Endothelial cell (in vitro differentiated cells): ENCODE measurements at regions not wholly inside any gene's neighbourhood (a gene's known extent, or its start where the extent isn't known, plus 50 kb on each side); places are given as distances from the start of the nearest gene placed in this dataset.

Experiments used
- DNase-seq: peaks from one replicate; pipeline ENCODE4 v3.0.0; 2021; ENCODE audit warnings: low spot score
- H3K27ac Mint-ChIP-seq: one replicate; pipeline ENCODE4 v1.8.0; 2021; ENCODE audit warnings: mixed read lengths, inconsistent platforms; ENCODE audit not compliant: unreplicated experiment
- H3K27me3 Mint-ChIP-seq: one replicate; pipeline ENCODE4 v1.8.0; 2021; ENCODE audit warnings: mild to moderate bottlenecking, moderate library complexity, mixed read lengths, inconsistent platforms; ENCODE audit not compliant: unreplicated experiment
- H3K36me3 Mint-ChIP-seq: one replicate; pipeline ENCODE4 v1.8.0; 2021; ENCODE audit warnings: mild to moderate bottlenecking, low read depth, mixed read lengths, inconsistent platforms; ENCODE audit not compliant: unreplicated experiment
- H3K4me1 Mint-ChIP-seq: one replicate; pipeline ENCODE4 v1.8.0; 2021; ENCODE audit warnings: mild to moderate bottlenecking, mixed read lengths, inconsistent platforms; ENCODE audit not compliant: unreplicated experiment
- H3K4me3 Mint-ChIP-seq: one replicate; pipeline ENCODE4 v1.8.0; 2021; ENCODE audit warnings: mild to moderate bottlenecking, mixed read lengths, inconsistent platforms; ENCODE audit not compliant: unreplicated experiment
- H3K9me3 Mint-ChIP-seq: one replicate; pipeline ENCODE4 v1.8.0; 2021; ENCODE audit warnings: mixed read lengths, inconsistent platforms; ENCODE audit not compliant: unreplicated experiment
- CTCF ChIP-seq: fragments of 200-600 bp; sonication (generic); IDR thresholded peaks from one replicate; pipeline ENCODE4 v1.5.0; 2021; ENCODE audit warnings: antibody characterized with exemption; ENCODE audit not compliant: unreplicated experiment

- Mint-ChIP-seq H3K4me3 (no peak overlapping the region), H3K27me3 (peaks cover 2% of the 10 kb centered on the region), H3K36me3 (no peaks in the 10 kb centered on the region), H3K27ac (no peak overlapping the region), H3K4me1 (peaks cover 6% of the 10 kb centered on the region), H3K9me3 (no peaks in the 10 kb centered on the region)
- no peak for TF ChIP-seq CTCF
- no peak for DNase-seq
Observed at GRCh38 chr11:10379871-10380568, 75.0 kb upstream of the AMPD3 start.

GRCh38 chr11:10380921-10381320, 74.1 kb upstream of the AMPD3 start:
- no peak overlapping the region for H3K27ac Mint-ChIP-seq

GRCh38 chr11:10381736-10382135, 73.3 kb upstream of the AMPD3 start:
- H3K36me3 Mint-ChIP-seq = no peaks in the 10 kb centered on the region
- no peaks in the 10 kb centered on the region for H3K9me3 Mint-ChIP-seq
- no peaks in the 10 kb centered on the region for H3K27me3 Mint-ChIP-seq
- peaks cover 6% of the 10 kb centered on the region for H3K4me1 Mint-ChIP-seq
- no peak overlapping the region for H3K27ac Mint-ChIP-seq
- no peak for TF ChIP-seq CTCF
- DNase-seq = no peak
- no peak overlapping the region for H3K4me3 Mint-ChIP-seq

More at GRCh38 chr11:10380921-10381320, 74.1 kb upstream of the AMPD3 start:
- Mint-ChIP-seq H3K9me3 (no peaks in the 10 kb centered on the region), H3K4me3 (no peak overlapping the region), H3K4me1 (peaks cover 6% of the 10 kb centered on the region), H3K36me3 (no peaks in the 10 kb centered on the region), H3K27me3 (no peaks in the 10 kb centered on the region)
- no peak for TF ChIP-seq CTCF
- no peak for DNase-seq

GRCh38 chr11:10382518-10382917, 72.5 kb upstream of the AMPD3 start:
- TF ChIP-seq CTCF = no peak
- Mint-ChIP-seq H3K27me3 (no peaks in the 10 kb centered on the region), H3K27ac (no peak overlapping the region), H3K4me3 (no peak overlapping the region), H3K9me3 (no peaks in the 10 kb centered on the region), H3K4me1 (peaks cover 6% of the 10 kb centered on the region), H3K36me3 (no peaks in the 10 kb centered on the region)
- no peak for DNase-seq

- no peak overlapping the region for H3K27ac Mint-ChIP-seq
- no peak for TF ChIP-seq CTCF
- H3K9me3 Mint-ChIP-seq = no peaks in the 10 kb centered on the region
- no peaks in the 10 kb centered on the region for H3K4me1 Mint-ChIP-seq
- DNase-seq = no peak
- peaks cover 4% of the 10 kb centered on the region for H3K36me3 Mint-ChIP-seq
- no peak overlapping the region for H3K4me3 Mint-ChIP-seq
- H3K27me3 Mint-ChIP-seq = peaks cover 2% of the 10 kb centered on the region
Observed at GRCh38 chr11:10385696-10386095, 69.4 kb upstream of the AMPD3 start.
